ENCODE measurements at regions not wholly inside any gene's neighbourhood (a gene's known extent, or its start where the extent isn't known, plus 50 kb on each side); places are given as distances from the start of the nearest gene placed in this dataset.

- no peak for DNase-seq (ENCODE audit: low spot score)
Observed at GRCh38 chr12:90311561-90311960, 602.9 kb upstream of the ATP2B1 start.

DNA sequence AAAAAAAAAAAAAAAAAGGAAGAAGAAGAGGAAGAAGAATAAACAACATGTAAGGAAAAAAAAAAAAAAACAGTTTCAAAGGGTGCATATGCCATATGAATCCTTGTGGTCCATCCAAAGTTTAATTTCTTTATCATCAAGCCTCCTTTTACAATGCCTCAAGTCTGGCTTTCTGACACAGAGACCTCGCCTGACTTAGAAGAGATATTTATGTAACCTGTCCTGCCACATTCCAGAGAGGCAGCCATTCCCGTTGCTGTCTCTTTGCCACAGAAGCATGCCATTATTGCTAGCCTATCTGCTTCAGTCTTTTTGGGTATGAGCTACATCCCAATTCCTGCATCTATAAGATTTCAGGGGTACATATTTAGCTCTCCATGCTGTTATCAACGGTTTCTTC is 596.7 kb upstream of the ATP2B1 start:
- no peak for DNase-seq (ENCODE audit: low spot score)

GRCh38 chr12:90304231-90304630 is 595.6 kb upstream of the ATP2B1 start:
- no peak for DNase-seq (ENCODE audit: low spot score)

- no peak for DNase-seq (ENCODE audit: low spot score)
Observed at GRCh38 chr12:90303771-90304170, 595.1 kb upstream of the ATP2B1 start.

DNA sequence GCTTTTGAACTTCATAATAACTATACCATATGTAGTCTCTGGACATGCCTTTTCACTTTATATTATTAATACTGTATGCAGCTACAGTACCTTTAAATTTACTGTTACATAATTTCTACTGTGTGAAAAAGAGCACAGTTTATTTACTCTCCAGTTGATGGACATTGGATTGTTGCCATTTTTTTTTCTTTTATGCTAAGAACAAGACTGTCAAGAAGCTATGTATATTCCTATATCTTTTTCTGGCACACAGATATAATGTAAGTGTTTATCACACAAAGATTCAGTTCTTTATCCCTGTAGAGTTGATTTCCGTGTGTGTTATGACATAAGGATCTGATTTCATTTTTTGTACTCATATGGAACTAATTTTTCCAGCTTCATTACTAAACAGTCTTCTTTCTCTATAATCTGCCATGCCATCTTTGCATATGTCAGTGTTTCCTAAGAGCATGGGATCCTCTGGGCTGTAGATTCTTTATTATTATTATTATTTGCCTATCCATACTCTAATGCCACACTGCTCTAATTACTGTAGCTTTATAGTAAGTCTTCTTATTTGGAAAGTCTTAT is 593.0 kb upstream of the ATP2B1 start:
- no peak for DNase-seq (ENCODE audit: low spot score)

DNA sequence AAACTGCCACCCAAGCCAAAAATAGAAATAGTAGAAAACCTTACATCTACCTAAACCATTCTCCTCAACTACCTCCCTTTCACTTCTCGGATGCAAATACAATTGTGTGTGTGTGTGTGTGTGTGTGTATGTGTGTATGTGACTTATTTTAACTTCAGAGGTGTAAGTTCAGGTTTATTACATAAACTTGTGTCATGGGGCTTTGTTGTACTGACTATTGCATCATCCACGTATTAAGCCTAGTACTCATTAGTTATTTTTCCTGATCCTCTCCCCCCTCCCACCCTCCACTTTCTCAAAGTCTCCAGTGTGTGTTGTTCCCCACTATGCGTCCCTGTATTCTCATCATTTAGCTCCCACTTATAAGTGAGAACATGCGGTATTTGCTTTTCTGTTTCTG is 592.5 kb upstream of the ATP2B1 start:
- no peak for DNase-seq (ENCODE audit: low spot score)

- DNase-seq (ENCODE audit: low spot score): no peak
Observed at GRCh38 chr12:90299666-90300065, 591.0 kb upstream of the ATP2B1 start.

DNA sequence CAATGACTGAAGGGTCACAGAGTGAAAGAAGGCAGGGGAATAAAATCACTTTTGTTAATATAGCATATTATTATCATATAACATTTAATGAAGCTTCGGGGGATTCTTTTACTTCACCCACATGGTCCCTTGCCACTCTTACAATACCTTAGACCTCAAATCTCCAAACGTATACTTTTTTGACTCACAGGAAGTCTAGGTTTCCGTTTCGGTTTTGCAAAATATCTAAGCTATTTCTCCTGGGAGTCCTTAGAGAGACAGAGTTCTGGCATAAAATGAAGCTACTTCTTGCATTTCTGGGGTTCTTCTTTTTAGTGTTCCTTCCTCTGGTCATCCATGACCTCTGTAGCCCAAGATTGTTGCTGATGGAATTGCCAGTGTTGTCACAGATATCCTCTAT is 590.5 kb upstream of the ATP2B1 start:
- peak; percentile 24 for DNase-seq (ENCODE audit: low spot score)

DNA sequence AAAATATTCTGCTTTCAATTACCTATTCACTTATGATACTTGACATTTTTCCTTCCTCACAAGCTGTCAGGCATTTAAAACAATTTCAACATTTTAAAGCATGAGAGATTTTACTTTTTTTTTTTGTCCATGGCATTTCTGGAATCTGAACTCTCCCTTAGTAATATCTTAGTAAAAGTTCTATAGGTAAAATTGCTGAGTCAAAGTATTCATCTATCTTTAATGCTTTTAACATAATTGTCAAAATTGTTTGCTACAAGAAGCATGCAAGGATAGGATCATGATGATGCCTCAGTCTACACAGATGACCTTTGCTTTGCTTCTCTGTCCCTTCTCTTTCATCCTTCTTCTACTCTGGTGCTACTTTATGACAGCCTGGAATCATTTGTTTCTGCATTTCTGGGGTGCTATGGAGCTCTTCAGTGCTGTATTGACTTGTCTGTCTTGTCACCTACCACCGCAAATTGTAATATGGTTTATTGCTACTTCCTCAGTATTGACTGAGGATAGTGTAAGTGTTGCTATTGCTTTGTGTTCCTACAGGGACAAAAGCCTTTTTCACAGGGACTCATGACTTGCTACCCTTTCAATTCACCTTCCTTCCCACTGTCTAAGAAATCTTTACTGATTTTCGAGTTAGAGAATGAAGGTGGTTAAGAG is 589.8 kb upstream of the ATP2B1 start:
- DNase-seq (ENCODE audit: low spot score): no peak

DNA sequence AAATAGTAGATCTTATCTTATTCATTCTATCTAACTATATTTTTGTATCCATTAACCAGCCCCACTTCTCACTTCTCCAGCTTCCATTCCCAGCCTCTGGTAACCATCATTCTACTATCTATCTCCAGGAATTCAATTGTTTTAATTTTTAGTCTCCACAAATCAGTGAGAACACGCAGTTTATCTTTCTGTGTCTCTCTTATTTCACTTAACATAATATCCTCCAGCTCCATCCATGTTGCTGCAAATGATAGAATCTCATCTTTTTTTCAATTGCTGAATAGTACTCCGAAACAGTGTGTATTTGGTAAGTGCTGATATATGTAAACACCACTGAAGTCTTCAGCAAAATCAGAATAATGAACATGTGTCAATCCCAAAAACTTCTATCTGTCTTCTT is 587.2 kb upstream of the ATP2B1 start:
- no peak for DNase-seq (ENCODE audit: low spot score)

DNA sequence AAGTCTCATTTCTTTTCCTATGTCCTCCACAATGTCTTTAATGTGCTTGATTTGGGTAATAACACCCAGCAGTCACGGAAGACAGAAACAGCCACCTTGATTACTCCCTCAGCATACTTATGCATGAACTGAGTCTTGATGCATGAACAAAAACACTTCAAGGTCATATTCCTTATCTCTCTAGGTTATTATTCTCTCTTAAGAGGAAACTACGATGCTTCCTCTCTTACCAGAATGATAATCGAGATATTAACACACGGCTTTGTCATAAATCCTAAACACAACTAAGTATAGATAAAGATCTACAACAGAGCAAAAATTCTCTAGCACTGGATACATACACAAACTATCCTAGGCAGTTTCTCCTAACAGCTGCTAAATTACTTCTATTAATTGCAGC is 583.5 kb upstream of the ATP2B1 start:
- DNase-seq (ENCODE audit: low spot score): no peak

DNA sequence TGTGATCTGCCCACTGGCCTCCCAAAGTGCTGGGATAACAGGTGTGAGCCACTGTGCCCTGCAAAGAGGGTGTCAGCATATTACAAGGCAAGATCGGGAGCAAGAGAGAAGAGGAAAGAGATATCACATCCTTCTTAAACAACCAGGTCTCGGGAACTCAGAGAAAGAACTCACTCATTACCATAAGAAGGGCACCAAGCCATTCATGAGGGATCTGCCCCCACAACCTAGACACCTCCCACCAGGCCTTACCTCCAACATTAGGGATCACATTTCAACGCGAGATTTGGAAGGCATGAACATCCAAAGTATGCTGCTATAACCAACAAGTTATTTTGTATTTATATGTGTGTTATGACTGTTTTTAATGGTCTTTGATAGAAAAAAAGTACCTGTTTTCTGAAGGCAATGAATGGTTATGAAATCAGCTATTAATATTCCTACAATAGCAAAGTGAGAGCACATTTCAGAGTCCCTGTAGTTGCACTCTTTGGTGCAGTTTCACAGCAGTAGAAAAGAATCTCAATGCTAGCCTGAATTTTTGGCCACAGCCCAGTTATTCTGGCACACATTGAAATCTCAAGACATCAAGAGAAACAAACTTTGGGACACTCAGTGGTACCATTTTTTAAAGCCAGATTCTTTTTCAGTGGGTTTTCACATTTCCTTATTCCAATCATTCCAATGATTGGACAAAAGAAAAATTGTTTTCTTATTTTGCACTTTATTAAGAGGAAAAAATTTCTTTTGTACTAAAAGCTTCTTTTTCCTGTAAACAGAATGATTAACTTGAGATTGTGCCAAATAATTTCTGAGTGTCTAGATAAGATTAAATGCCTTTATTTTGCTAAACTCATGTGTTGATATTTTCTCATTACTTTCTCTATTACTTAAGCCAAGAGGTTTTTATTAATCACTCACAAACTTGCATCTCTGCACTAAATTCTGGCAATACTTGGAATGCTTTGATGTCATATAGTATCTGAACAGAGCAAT is 582.6 kb upstream of the ATP2B1 start:
- no peak for DNase-seq (ENCODE audit: low spot score)

- no peak for DNase-seq (ENCODE audit: low spot score)
Observed at GRCh38 chr12:90287585-90287984, 578.9 kb upstream of the ATP2B1 start.

DNA sequence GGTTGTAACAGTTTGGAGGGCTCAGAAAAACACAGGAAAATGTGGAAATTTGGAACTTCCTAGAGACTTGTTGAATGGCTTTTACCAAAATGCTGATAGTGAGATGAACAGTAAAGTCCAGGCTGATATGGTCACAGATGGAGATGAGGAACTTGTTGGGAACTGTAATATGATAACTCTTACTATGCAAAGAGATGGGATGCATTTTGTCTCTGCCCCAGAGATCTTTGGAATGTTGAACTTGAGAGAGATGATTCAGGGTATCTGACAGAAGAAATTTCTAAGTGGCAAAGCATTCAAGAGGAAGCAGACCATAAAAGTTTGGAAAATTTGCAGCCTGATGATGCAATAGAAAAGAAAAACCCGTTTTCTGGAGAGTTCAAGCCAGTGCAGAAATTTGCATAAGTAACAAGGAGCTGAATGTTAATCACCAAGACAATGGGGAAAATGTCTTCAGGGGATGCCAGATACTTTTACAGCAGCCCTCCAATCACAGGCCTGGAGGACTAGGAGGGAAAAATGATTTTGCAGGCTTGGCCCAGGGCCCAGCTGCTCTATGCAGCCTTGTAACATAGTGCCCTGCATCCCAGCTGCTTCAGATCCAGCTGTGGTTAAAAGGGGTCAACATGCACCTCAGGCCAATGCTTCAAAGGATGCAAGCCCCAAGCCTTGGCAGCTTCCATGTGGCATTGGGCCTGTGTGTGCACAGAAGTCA is 572.7 kb upstream of the ATP2B1 start:
- DNase-seq (ENCODE audit: low spot score): no peak

DNA sequence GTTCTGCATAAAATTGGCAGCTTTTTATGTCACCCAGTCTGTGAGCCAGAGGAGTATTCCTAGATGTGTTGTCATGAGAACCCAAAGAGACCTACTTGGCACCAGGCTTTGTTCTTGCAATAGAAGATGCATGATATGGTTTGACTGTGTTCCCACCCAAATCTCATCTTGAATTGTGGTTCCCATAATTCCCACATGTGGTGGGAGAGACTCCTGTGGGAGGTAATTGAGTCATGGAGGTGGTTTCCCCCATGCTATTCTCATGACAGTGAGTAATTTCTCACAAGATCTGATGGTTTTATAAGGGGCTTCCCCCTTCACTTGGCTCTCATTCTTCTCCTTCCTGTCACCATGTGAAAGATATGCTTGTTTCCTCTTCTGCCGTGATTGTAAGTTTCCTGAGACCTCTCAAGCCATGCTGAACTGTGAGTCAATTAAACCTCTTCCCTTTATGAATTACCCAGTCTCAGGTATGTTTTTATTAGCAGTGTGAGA is 572.0 kb upstream of the ATP2B1 start:
- DNase-seq (ENCODE audit: low spot score): peak; percentile 49

DNA sequence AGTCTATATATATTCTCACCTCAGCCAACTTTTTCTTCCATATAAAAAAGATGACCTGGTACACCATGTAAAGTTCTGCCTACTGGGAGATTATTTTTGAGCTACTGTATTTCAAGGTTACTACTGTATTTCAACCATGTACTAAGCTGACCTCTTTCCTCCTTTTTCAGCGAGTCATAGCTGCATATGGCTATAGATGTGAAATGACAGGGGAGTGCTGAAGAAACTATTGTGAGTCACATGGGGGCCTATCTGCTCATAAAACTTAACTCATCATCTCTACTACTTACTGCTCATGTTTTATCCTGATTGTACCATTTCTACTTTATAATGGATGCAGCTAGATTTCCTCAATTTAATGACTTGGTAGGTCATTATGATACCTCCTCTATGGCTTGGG is 571.4 kb upstream of the ATP2B1 start:
- peak; percentile 16 for DNase-seq (ENCODE audit: low spot score)

DNA sequence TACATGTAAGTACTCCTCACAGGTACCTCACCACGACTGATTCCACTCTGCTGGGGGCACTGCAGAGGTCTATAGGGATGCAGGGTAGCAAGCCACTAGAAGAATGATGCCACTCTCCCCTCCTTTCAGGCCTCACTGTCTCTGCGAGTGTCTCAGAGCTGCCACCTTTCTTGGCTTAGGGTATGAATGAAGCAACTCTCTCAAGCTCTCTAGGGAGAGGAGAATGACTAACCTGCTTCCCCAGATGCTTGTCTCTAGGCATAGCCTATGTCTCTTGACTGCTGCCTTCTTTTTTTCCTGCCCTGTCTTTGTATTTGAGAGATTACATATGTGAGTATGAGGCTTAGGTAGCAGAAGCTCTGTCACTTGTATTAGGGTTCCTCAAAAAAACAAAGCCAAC is 566.5 kb upstream of the ATP2B1 start:
- no peak for DNase-seq (ENCODE audit: low spot score)

DNA sequence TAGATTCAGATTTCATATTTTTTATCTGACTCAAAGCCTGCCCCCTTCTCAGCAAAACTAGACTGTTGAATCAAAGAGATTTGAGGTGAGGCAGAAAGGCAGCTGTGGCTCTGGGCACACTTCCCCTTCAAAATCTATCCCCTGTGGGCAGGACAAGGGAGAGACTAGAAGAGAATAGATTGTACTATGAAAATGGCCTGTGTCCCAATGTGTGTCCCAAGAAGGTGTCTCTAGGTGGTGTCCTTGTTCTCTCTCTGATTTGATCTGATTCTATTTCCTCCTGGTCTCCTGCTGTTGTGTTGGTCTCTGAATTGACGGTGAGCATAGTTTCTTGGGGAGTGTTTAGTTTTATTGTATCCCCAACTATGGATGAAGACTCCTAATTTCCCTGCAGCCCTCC is 565.8 kb upstream of the ATP2B1 start:
- DNase-seq (ENCODE audit: low spot score): no peak

GRCh38 chr12:90268574-90268973 is 559.9 kb upstream of the ATP2B1 start:
- DNase-seq (ENCODE audit: low spot score): no peak

DNA sequence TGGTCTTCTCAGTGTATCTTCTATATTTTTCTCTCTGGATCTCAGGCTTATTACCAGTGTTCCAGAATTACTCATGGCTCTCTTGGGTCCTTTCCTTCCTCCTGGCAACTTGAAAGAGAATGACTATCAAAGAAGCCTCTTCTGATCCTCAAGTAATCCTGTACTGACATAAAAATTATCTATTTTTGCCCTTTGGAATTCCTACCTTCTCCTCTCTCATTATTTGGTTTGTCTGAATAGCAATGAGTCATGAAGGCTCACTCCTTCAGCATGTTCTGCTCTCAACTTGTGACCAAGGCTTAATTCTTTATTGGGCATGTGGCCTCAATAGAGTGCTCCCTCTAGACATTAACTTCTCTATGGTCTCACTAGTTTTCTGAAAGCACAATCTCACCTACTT is 553.6 kb upstream of the ATP2B1 start:
- DNase-seq (ENCODE audit: low spot score): no peak

GRCh38 chr12:90261283-90261682 is 552.6 kb upstream of the ATP2B1 start:
- no peak for DNase-seq (ENCODE audit: low spot score)

GRCh38 chr12:90260136-90260535 is 551.5 kb upstream of the ATP2B1 start:
- no peak for DNase-seq (ENCODE audit: low spot score)
